ENCODE measurements at regions not wholly inside any gene's neighbourhood (a gene's known extent, or its start where the extent isn't known, plus 50 kb on each side); places are given as distances from the start of the nearest gene placed in this dataset.

GRCh38 chr2:7813541-7814292 is 868.1 kb upstream of the ID2 start:
- H3K36me3 ChIP-seq (ENCODE audit: insufficient read depth, low read length) = no peaks in the 10 kb centered on the region
- no peaks in the 10 kb centered on the region for H3K9me2 ChIP-seq (ENCODE audit: insufficient read depth, low read length)
- H2AFZ ChIP-seq (ENCODE audit: low read depth, low read length) = no peak overlapping the region
- H3K9me3 ChIP-seq (ENCODE audit: low read length) = no peaks in the 10 kb centered on the region
- no peaks in the 10 kb centered on the region for H4K20me1 ChIP-seq (ENCODE audit: insufficient read depth)
- no peaks in the 10 kb centered on the region for H3K27me3 ChIP-seq (ENCODE audit: insufficient read depth, low read depth, low read length)
- H3K27ac ChIP-seq (ENCODE audit: low read length) = no peak overlapping the region
- no peaks in the 10 kb centered on the region for H3K79me2 ChIP-seq (replicated peaks; ENCODE audit: insufficient read depth, low read length)
- H3K9ac ChIP-seq (ENCODE audit: low read length) = no peak overlapping the region
- H3F3A ChIP-seq (ENCODE audit: insufficient read depth, low read length, poor library complexity, severe bottlenecking) = no peaks in the 10 kb centered on the region
- no peak overlapping the region for H3K4me2 ChIP-seq (ENCODE audit: low read length)
- no peak overlapping the region for H3K4me3 ChIP-seq (ENCODE audit: low read length)
- TF ChIP-seq MXI1 (conservative IDR thresholded peaks at IDR 0.05; ENCODE audit: poor library complexity, severe bottlenecking) = no peak
- no peak for TF ChIP-seq TAF1 (IDR thresholded peaks at IDR 0.05; ENCODE audit: low read depth)
- TF ChIP-seq SMC3 (conservative IDR thresholded peaks at IDR 0.05; ENCODE audit: poor library complexity) = no peak
- TF ChIP-seq EP300 (conservative IDR thresholded peaks at IDR 0.05; ENCODE audit: poor library complexity, severe bottlenecking) = no peak
- no peak for TF ChIP-seq REST (IDR thresholded peaks at IDR 0.05; ENCODE audit: borderline replicate concordance)
- TF ChIP-seq EZH2 (IDR thresholded peaks at IDR 0.05; ENCODE audit: borderline replicate concordance, insufficient read depth, low read length, poor library complexity, severe bottlenecking) = no peak
- no peak for TF ChIP-seq POLR2AphosphoS5 (IDR thresholded peaks at IDR 0.05)
- TF ChIP-seq RAD21 (conservative IDR thresholded peaks at IDR 0.05) = no peak
- TF ChIP-seq CTCF (IDR thresholded peaks at IDR 0.05; ENCODE audit: poor library complexity, severe bottlenecking) = no peak

GRCh38 chr2:7815726-7816125 is 866.1 kb upstream of the ID2 start:
- Histone ChIP-seq H3K79me2 (replicated peaks; ENCODE audit: insufficient read depth, low read length) (no peaks in the 10 kb centered on the region), H2AFZ (ENCODE audit: low read depth, low read length) (no peak overlapping the region)

More at GRCh38 chr2:7815726-7816125, 866.1 kb upstream of the ID2 start:
- no peak overlapping the region for H3K9ac ChIP-seq (ENCODE audit: low read length)
- H4K20me1 ChIP-seq (ENCODE audit: insufficient read depth) = no peaks in the 10 kb centered on the region
- H3K4me3 ChIP-seq (ENCODE audit: low read length) = no peak overlapping the region
- H3K27ac ChIP-seq (ENCODE audit: low read length) = no peak overlapping the region
- no peak for TF ChIP-seq CTCF (IDR thresholded peaks at IDR 0.05; ENCODE audit: poor library complexity, severe bottlenecking)
- TF ChIP-seq SMC3 (conservative IDR thresholded peaks at IDR 0.05; ENCODE audit: poor library complexity) = no peak
- no peak for TF ChIP-seq MXI1 (conservative IDR thresholded peaks at IDR 0.05; ENCODE audit: poor library complexity, severe bottlenecking)
- TF ChIP-seq EZH2 (IDR thresholded peaks at IDR 0.05; ENCODE audit: borderline replicate concordance, insufficient read depth, low read length, poor library complexity, severe bottlenecking) = no peak
- no peaks in the 10 kb centered on the region for H3F3A ChIP-seq (ENCODE audit: insufficient read depth, low read length, poor library complexity, severe bottlenecking)
- no peak overlapping the region for H3K4me2 ChIP-seq (ENCODE audit: low read length)
- H3K36me3 ChIP-seq (ENCODE audit: insufficient read depth, low read length) = no peaks in the 10 kb centered on the region
- no peaks in the 10 kb centered on the region for H3K9me2 ChIP-seq (ENCODE audit: insufficient read depth, low read length)
- no peaks in the 10 kb centered on the region for H3K27me3 ChIP-seq (ENCODE audit: insufficient read depth, low read depth, low read length)
- H3K9me3 ChIP-seq (ENCODE audit: low read length) = no peaks in the 10 kb centered on the region

All from neural cell (in vitro differentiated cells).